Stromal cell of bone marrow (primary cell): ENCODE measurements at regions not wholly inside any gene's neighbourhood (a gene's known extent, or its start where the extent isn't known, plus 50 kb on each side); places are given as distances from the start of the nearest gene placed in this dataset.

ENCODE experiments used
- DNase-seq: peaks from one replicate; pipeline ENCODE4 v3.0.0-alpha.2; 2012; ENCODE audit warnings: low read depth

- no peak for DNase-seq
These were observed 57.1 kb upstream of the ANKFN1 start for GRCh38 chr17:56096026-56096810.

GRCh38 chr17:56098746-56099145, 54.5 kb upstream of the ANKFN1 start:
- DNase-seq: no peak

- DNase-seq: peak; percentile 3
These were observed 53.6 kb upstream of the ANKFN1 start for GRCh38 chr17:56099649-56100048.
